Mesenteric fat pad (tissue), 1 donor: ENCODE measurements at regions not wholly inside any gene's neighbourhood (a gene's known extent, or its start where the extent isn't known, plus 50 kb on each side); places are given as distances from the start of the nearest gene placed in this dataset.

Experiments used
- DNase-seq: peaks from one replicate; pipeline ENCODE4 v3.0.0-alpha.2; 2020; ENCODE audit warnings: low spot score
- donor health status: DM: yes; HTN: yes; CAD: no.

DNA sequence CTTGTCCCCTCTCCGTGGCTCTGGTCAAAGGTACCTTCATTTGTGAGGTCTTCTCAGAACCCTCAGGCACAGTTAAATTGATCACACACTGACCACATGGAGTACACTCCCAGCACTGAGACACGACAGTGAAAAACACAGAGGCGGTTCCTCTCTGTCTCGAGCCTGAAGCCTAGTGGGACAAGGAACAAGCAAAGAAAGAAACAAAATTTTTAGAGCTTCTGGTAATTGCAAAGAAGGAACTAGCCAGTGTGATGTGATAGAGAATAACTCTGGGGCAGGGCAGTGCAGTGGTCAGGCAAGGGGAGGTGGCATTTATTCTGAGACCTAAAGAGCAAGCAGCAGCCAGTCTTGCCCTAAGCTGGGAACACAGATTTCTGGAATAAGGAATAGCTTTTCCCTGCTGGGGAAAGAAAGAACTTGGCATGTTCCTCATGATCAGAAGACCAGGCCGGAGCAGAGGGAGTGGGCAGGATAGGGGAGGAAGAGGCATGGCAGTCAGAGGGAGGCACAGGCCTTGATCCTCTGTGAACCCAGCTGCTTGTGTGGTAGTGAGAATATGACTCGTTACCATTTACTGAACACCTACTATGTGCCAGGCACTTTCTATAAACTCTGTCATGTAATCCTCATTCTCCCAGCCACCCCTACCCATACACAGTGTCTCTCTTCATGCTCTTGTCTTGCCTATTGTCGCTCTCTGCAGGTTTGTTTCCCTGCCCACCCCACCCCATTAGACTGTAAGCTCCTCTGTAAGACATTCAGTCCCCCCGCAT, 262.3 kb upstream of the HES1 start:
- no peak for DNase-seq

DNA sequence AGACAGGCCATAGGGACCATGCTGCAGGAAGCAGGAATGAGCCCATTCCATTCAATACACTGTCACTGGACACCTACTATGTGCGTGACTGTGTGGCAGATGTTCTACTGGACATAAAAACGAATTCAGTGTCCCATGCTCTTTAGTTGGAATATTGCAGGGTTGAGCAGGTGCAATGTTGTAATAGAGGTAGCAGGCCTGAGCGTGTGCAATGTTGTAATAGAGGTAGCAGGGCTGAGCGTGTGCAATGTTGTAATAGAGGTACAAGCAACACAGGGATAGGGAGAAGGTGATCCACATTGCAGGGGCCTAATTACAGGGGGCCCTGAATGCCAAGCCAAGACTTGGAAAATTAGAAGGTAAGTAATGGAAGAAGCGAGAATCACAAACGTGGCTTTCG, 261.4 kb upstream of the HES1 start:
- DNase-seq = no peak

DNA sequence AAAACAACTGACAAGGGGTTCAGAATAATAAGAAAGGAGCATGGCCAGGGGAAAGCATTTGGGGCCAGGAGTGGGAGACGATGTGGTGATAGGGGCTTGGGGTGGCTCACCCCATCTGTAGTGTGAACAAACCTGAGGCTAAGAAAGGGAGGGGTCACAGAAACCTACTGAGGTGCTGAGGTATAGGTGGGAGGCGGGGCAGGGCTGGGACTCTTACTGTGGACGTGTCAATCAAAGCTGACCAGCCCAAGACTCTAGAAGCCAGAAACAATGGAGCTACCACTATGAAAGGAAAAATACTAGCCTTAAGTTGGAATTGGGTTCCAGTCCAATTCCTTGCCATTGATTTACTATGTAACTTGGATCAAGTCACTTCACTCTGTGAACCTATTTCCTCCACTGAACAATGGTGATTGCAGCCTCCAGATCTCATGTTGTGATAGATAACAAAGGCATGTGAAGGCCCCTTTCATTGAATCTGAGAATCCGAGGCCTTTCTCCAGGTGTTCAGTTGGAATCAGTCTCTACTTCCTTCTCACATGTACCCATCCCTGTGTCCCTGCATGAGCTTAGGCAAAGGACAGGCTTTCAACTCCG, 260.9 kb upstream of the HES1 start:
- DNase-seq = no peak

DNA sequence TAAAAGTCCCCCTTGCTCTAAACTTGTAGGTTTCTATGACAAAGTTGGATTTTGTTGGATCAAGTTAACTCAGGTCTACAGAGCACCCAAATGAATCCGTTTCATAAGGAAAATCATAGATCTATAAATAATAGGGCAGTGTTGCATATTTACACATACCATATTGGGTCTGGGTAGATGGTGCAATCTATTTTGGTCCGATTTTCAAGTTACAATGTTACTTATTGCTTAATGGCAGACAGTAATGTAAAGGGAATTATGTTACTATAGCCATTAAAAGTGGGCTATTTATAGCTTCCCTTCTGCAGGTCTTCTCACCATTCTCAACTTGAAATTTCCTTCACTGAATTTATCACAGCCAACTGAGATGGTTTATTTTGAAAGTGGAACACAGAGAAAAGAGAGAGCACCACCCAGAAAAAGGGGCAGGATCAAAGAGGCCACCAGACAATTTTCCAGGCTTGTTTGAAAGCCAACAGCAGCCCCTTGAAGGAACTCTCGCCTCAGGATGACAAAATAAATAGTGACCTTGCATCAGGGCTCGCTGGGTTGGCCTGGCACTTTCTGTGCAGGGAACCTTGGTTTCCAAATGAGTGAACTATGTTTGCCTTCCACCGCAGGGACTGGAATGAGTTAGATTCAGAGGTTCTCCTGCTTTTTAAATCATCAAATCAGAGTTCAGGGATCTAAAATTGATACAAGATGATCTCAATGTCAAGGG, 260.2 kb upstream of the HES1 start:
- DNase-seq = no peak

DNA sequence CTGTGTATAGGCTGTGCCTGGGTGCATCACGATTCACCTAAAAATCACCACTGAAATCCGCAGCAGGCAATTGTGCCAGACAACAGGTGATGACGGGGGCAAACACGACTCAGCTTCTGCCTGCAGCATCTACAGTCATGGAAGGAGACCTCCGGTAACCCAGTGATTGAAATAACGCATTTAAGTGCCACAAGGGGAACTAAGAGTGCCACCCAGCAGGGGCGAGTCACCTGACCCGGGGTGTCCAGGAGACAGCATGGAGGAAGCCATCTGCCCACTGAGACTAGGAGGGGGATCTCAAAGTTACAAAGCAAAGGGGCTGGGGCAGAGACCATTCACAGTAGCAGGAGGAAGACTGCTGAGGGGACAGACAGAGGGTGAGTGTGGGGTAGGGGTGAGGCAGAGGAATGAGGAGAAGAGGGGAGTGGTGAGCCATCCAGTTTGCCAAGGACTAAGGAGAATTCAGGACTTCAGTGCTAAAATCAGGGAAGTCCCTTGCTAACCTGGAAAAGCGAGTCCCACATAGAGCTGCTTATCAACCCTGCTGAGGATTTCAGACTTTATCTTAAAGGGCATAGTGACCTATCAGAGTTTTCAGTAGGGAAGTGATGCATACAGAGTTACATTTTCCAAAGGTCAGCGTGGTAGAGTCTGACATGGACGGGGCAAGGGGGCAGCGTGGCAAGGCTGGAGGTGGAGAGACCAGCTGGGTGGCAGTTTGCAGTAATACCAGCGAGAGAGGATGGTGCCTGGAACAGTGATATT, 256.7 kb upstream of the HES1 start:
- DNase-seq = no peak

DNA sequence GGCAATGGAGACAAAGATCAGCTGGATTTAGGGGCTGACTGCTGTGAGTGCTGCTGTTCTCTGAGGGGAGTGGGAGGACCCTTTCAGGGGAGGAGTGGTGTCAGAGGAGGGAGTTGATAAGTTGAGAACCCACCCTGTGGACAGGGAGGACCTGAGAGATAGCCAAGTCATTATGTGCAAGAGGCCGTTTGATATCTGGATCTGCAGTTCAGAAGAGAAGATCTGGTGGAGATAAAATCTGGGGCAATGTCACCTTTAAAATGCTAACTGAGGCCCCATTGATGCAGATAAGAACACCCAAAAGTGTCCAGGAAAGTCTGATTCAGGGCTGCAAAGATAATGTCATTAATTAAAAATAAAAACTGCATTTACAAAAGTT, 256.1 kb upstream of the HES1 start:
- no peak for DNase-seq

DNA sequence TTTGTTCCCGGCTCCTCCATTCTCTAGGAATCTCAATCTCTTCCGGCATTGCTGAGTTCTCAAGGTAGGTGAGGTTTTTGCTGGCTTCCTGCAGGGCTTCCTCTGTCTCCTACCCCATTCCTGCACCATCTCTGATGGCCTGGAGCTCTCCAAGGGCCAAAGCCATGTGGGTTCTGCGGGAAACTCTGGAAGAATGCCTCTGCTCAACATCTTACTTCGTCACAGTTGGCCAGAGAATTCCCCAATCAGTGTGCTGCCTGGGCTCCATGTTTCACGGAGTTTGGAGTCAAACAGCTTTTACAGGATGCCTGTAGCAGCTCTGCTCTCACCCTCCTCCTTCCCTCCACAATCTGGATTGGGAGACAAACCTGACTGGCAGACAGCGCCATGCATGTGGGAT, 253.9 kb upstream of the HES1 start:
- no peak for DNase-seq

DNA sequence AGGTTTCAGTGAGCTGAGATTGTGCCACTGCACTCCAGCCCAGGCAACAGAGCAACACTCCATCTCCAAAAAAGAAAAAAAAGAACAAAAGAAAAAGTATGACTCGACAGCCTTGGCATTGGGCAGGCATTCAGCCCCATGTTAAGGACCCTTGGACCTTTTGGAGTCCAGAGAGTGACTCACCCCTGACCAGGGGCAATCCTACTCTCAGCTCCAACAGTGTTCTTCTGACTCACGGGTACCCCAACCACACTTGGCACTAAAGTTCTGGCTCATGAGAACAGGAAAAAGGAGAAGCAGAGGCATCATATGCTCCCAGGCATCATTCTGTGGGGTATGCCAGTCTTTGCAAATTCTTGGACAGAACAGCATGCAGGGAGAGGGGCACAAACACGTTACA, 252.4 kb upstream of the HES1 start:
- DNase-seq = no peak

DNA sequence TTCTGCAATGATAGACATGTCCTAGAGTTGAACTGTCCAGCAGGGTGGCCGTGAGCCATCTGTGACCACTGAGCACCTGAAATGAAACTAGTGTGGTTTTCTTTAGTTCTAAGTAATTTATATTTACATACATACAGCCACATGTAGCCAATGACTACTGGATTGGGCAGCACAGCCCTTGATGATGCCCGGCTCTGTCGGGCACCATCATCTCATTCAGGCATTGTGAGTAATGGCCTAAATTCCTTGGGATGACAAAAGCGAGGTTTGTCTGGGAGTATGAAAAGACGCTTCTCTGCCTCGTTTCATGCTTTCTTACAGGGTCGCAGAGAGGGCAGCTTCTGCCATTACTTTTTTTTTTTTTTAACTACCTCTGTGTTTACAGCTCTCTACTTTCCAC, 251.9 kb upstream of the HES1 start:
- no peak for DNase-seq

DNA sequence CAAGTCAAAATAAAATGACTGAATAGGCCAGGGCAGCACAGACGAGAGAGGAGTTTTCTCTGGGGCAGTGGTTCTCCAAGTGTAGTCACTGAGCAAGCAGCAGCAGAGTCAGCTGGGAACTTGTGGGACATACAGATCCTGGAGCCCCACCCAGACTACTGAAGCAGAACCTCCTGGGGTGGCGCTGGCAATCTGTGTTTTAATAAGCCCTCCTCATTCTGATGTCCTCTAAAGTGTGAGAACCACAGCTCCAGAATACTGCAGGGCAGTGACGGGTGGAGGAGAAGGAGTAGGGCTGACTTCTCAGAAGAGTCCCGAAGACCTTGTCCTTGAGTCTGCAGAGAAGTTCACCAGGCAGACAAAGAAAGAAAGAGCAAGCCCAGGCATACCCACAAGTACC, 251.3 kb upstream of the HES1 start:
- DNase-seq = no peak

DNA sequence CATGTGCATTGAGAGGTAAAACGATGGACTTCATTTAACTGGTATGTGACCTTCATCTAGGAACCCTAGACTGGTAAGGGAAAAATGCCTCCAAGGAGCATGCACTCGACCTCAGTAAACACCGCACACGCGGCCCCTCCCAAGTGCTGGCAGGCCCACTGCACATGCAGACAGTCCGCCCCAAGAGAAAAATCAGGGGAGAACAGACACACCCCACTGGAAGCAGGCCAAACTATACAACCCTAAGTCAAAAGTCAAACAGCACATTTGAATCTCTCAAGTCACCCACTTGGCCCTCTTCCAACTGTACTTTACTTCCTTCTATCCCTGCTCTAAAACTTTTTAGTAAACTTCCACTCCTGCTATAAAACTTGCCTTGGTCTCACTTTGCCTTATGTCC, 250.1 kb upstream of the HES1 start:
- DNase-seq = no peak

DNA sequence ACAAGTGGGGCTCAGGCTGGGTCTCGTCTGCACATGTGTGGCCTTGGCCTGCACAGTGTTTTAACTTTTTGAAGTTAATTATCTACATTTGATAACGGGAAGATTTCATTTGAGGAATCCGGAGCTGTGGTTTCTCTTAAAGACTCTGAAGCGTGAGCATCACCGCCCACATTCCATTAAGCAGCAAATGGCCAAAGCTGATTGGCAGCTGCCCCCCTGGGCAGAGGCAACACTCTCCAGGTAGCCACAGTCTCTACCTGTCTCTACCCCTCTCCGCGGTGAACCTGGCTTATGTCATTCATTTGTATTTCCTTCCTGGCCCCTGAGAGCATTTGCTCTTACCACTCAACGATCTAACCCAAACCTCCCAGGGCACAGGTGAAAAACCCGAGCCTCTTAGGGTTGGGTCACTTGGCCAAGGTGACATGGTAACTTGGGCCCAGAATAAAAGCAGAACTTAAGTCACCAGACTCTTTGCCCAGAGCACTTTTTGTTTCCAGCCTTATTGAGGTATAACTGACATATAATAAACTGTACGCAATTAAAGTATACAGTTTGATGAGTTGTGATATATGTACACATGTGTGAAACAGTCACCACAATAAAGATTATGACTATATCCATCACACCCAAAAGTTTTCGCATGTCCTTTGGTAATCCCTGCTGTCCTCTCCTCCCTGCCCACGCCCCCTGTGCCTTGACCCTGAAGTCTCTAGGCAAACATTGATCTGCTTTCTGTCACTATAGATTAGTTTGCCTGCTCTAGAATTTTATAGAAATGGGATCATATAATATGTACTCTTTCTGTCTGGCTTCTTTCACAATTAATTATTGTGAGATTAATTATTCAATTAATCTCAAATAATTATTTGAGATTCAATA, 245.7 kb upstream of the HES1 start:
- no peak for DNase-seq

DNA sequence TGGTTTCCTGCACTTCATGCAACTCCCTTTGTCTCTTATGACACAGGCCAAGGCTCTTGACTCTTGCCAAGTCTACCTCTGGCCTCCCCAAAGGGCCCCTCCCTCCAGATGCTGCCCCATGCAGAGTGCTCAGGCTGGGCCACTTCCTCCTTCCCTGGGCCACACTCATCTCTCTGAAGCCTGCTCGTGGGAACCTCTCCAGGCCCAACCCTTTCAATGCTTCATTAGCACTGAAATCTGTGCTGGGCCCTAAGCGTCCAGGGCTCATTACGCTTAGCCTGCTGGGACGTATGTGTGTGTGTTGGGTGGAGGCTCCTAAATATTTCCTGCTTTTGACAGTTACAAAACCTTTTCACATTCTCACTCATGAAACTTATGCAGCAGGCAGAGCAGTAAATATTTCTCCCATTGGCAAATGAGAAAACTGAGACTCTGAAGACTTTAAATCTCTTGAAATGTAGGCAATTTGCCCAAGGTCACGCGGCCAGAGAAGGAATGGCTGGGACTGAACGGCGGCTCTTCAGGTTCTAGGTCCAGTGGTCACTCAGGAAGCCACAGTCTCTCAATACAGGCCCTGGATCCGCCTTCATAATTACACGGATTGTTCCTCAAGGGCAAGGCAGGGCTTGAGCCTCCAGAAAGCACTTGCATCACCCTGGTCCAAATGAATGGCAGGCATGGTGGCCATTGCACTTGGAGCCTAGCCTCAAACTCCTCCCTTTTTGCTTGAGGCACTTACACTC, 241.7 kb upstream of the HES1 start:
- DNase-seq = no peak

DNA sequence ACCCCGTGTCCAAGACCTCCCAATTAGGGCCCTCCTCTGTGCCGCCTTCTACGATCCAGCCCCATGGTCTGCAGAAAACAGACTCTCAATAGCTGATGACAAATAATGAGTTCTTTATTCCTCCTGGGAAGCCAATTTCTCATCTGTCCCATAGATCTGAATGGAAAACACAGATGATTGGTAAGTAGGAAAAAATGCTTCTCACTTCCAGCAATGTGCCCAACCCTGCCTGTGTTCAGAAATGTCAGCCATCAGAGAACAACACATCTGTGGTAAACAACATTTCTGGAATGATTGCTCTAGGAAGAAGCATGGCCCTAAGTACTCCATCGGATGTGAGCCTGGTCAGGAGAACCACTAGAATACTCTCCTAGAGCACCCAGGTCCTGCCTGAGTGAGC, 240.5 kb upstream of the HES1 start:
- DNase-seq = no peak

DNA sequence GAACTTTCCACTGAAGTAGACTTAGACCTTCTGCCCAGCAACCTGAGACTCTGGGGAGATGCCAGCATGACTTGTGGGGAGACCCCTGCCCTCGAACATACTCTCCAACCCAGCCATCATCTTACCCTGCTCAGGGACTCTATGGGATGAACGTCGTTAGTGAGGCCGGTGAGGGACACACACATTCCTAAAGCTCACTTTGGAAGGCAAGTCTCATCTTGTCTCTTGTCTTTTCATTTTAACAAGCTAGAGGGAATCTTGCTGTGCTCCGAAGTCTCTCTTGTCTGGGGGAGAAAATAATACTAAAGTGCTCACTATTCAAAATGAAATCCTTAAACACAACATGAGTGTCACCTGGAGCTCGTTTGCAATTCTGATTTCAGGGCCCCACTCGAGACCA, 239.5 kb upstream of the HES1 start:
- no peak for DNase-seq

DNA sequence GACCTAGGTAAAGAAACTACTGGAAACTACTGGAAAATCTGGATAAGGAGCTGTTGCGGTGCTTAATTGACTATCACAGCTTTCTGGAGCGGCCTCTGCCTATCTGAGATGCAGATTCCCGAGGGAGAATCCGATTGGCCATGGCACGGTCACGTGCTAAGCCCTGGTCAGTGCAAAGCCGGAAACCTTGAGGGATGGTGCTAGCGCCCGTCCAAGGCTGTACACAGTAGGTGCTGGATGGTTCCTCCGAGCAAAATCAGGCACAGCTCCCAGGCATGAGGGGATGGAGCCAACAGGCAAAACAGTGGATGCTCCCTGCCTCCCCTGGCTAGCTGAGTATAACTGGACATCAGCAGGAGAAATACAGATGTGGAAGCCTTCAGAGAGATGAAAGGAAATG, 238.7 kb upstream of the HES1 start:
- no peak for DNase-seq

DNA sequence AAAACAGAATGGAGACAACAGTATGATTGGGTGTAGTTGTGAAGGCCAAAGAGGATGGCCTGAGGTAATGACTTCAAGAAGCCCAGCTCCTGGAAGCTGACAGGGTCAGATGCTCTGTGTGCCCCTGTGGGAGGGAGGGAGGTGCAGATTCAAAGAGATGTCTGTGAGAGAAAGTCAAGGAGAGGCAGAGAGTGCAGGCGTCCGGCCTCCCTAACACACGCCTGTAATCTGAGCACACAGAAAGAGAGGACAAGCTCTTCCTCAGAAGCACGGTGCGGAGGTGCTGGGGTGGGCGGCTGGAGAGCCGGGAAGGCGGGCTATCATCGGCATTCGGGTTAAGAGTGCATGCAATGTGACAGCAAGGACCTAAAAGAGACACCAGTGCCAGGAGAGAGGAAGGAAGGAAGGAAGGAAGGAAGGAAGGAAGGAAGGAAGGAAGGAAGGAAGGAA, 238.2 kb upstream of the HES1 start:
- DNase-seq = no peak

DNA sequence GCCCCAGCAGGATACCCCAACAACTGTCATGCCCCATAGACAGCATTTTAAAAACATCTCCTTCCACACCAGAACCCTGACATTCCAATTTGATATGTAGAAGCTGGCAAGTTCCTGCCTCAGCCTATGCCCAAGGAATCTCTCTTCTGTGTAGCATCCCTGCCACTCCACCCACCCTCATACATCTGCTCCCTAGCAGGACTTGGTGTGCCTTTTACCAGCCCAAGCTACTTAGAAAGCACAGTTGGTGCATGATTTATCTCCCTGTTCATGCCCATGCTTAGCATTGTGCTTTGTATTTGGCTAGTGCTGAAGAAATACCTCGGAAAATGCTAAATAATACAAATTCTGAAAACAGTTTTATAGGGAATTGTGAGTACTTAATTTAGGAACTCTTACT, 236.9 kb upstream of the HES1 start:
- DNase-seq = no peak

DNA sequence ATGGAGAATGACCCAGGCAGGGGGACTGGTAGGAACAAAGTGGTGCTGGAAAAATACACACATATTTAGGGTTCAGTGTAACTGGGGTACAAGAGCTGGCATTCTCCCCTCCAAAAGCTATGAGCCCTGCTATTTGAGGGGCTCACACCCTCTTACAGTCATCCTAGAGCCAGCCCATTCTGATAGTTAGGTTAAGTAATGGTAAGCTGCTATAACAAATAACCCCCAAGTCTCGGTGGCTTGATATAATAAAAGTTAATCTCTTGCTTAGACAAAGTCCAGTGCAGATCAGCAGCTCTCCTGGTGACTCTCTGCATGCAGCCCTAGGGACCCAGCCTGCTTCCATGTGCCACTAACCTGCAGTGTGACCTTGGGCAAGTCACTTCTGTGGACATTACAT, 234.9 kb upstream of the HES1 start:
- DNase-seq = no peak
